OCI-LY3 (cell line): ENCODE measurements at regions not wholly inside any gene's neighbourhood (a gene's known extent, or its start where the extent isn't known, plus 50 kb on each side); places are given as distances from the start of the nearest gene placed in this dataset.

ENCODE experiments used
- H2AFZ ChIP-seq: fragments of 200-600, 300-600 bp; shearing (Covaris generic); 2 replicates; pipeline ENCODE4 v1.6.0; 2014; ENCODE audit warnings: antibody characterized with exemption, low read depth, low read length
- H3K27ac ChIP-seq: fragments of 200-600, 300-600 bp; sonication (generic); 2 replicates; pipeline ENCODE4 v1.5.1; 2014; ENCODE audit warnings: mild to moderate bottlenecking, low read length, moderate library complexity, mixed read lengths
- H3K27me3 ChIP-seq: fragments of 200-600, 300-600 bp; sonication (generic); 2 replicates; pipeline ENCODE4 v1.6.1; 2014; ENCODE audit warnings: low read depth, low read length, mixed read lengths
- H3K36me3 ChIP-seq: fragments of 200-600, 300-600 bp; sonication (generic); replicated peaks from 2 replicates; pipeline ENCODE3; 2014; ENCODE audit warnings: low read depth, low read length, mixed read lengths
- H3K4me1 ChIP-seq: fragments of 300-600, 200-600 bp; sonication (generic); 2 replicates; pipeline ENCODE4 v1.6.1; 2014; ENCODE audit warnings: low read length, mixed read lengths
- H3K4me2 ChIP-seq: fragments of 200-600, 300-600 bp; sonication (generic); 2 replicates; pipeline ENCODE4 v1.6.1; 2014; ENCODE audit warnings: low read length, mixed read lengths
- H3K4me3 ChIP-seq: fragments of 300-600, 200-600 bp; sonication (generic); 2 replicates; pipeline ENCODE4 v1.5.1; 2014; ENCODE audit warnings: antibody characterized with exemption, mild to moderate bottlenecking, low read length, moderate library complexity
- H3K79me2 ChIP-seq: fragments of 300-600, 200-600 bp; shearing (Covaris generic); 2 replicates; pipeline ENCODE4 v1.6.1; 2014; ENCODE audit warnings: mild to moderate bottlenecking, low read length, mixed read lengths
- H3K9ac ChIP-seq: fragments of 300-600, 200-600 bp; shearing (Covaris generic); 2 replicates; pipeline ENCODE4 v1.6.0; 2014; ENCODE audit warnings: mild to moderate bottlenecking, low read length, moderate library complexity
- H3K9me3 ChIP-seq: fragments of 200-600, 300-600 bp; shearing (Covaris generic); 2 replicates; pipeline ENCODE4 v1.6.1; 2014; ENCODE audit warnings: low read length, mixed read lengths; ENCODE audit not compliant: insufficient read depth
- H4K20me1 ChIP-seq: fragments of 200-600, 300-600 bp; sonication (generic); 2 replicates; pipeline ENCODE4 v1.6.1; 2016; ENCODE audit warnings: low read length, mixed read lengths; ENCODE audit not compliant: insufficient read depth
- EZH2phosphoT487 ChIP-seq: fragments of 200-600 bp; shearing (Covaris generic); IDR thresholded peaks from 2 replicates; pipeline ENCODE4 v1.6.1; 2018; ENCODE audit warnings: antibody characterized with exemption, mixed run types, low read depth
- TF ChIP-seq, protein P1 (sequence below): fragments of 200-600, 300-600 bp; sonication (generic); IDR thresholded peaks from 2 replicates; pipeline ENCODE4 v1.5.1; 2014; ENCODE audit warnings: antibody characterized with exemption, low read length, low read depth

DNA sequence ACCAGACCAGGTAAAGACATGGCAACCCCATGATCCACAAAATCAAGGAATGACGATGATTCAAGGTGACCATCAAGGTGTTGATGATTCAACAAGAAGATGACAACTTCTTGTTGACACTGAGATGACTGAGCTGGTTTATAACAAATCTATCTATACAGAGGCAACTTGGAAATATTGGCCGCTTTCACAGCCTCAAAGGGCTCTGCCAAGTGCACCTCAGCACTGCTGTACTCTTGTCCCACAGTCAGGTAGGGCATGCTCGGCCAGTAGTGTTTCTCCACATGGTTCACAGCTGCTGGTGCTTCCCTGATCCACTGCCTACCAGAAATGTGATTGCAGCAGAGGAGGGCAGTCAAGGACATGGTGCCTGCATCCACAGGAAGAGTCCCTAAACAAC, 125.2 kb upstream of the SYT6 start:
- Histone ChIP-seq H3K4me1 (no peaks in the 10 kb centered on the region), H3K9me3 (no peaks in the 10 kb centered on the region), H3K36me3 (no peaks in the 10 kb centered on the region), H3K4me2 (no peak overlapping the region), H2AFZ (no peak overlapping the region), H3K9ac (no peak overlapping the region), H3K79me2 (no peaks in the 10 kb centered on the region), H3K27me3 (peaks cover 3% of the 10 kb centered on the region), H4K20me1 (no peaks in the 10 kb centered on the region), H3K27ac (no peak overlapping the region), H3K4me3 (no peak overlapping the region)
- TF ChIP-seq EZH2phosphoT487 = no peak
- TF ChIP-seq, protein P1, sequence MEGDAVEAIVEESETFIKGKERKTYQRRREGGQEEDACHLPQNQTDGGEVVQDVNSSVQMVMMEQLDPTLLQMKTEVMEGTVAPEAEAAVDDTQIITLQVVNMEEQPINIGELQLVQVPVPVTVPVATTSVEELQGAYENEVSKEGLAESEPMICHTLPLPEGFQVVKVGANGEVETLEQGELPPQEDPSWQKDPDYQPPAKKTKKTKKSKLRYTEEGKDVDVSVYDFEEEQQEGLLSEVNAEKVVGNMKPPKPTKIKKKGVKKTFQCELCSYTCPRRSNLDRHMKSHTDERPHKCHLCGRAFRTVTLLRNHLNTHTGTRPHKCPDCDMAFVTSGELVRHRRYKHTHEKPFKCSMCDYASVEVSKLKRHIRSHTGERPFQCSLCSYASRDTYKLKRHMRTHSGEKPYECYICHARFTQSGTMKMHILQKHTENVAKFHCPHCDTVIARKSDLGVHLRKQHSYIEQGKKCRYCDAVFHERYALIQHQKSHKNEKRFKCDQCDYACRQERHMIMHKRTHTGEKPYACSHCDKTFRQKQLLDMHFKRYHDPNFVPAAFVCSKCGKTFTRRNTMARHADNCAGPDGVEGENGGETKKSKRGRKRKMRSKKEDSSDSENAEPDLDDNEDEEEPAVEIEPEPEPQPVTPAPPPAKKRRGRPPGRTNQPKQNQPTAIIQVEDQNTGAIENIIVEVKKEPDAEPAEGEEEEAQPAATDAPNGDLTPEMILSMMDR = no peak

GRCh38 chr1:114278430-114278829, 124.8 kb upstream of the SYT6 start:
- H2AFZ ChIP-seq = no peak overlapping the region
- H3K9me3 ChIP-seq = no peaks in the 10 kb centered on the region
- TF ChIP-seq, protein P1 = no peak
- no peak overlapping the region for H3K4me3 ChIP-seq
- no peaks in the 10 kb centered on the region for H3K79me2 ChIP-seq
- no peaks in the 10 kb centered on the region for H4K20me1 ChIP-seq
- no peaks in the 10 kb centered on the region for H3K36me3 ChIP-seq
- no peak overlapping the region for H3K27ac ChIP-seq
- peaks cover 3% of the 10 kb centered on the region for H3K27me3 ChIP-seq
- H3K4me2 ChIP-seq = no peak overlapping the region
- H3K4me1 ChIP-seq = no peaks in the 10 kb centered on the region
- no peak overlapping the region for H3K9ac ChIP-seq

DNA sequence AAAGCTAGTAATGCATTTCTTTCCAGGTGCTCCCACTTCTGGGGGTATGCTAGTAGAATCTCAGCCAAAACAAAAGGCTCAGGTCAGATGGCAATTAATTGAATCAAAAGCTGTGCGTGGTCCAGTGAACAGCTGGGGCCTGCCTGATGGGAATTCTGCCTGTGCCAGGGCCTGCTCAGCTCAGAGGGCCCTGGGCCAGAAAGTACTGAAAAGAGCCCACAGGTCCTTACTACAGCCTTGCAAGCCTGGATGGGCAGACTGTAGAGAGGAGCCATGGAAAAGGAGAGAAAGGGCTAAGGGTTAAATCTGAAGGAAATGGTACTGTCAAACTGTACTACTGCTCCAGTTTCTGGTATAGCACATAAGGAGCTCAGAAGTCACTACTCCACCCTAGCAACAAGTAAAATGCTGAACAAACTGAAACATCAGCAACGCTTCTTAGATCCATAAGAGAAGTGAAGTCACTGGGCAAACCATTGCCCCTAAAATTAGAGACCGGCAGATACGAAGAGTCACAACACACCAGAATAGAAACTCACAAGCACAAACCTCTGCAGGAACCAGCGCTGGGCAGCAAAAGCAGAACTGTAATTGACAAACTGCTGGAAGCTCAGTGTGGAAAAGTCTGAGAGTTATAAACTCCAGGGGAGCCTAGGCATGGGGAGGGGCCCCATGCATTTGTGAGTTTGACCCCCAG, 121.1 kb upstream of the SYT6 start:
- H3K9me3 ChIP-seq = no peaks in the 10 kb centered on the region
- no peak overlapping the region for H3K9ac ChIP-seq
- H2AFZ ChIP-seq = no peak overlapping the region
- H3K27me3 ChIP-seq = peaks cover 8% of the 10 kb centered on the region
- no peaks in the 10 kb centered on the region for H3K4me1 ChIP-seq
- H3K27ac ChIP-seq = no peak overlapping the region
- H3K4me3 ChIP-seq = no peak overlapping the region
- no peaks in the 10 kb centered on the region for H3K79me2 ChIP-seq
- H3K36me3 ChIP-seq = no peaks in the 10 kb centered on the region
- no peak overlapping the region for H3K4me2 ChIP-seq
- no peak for TF ChIP-seq EZH2phosphoT487
- TF ChIP-seq, protein P1 = no peak
- no peaks in the 10 kb centered on the region for H4K20me1 ChIP-seq

- TF ChIP-seq, protein P1 = no peak
- no peak for TF ChIP-seq EZH2phosphoT487
- Histone ChIP-seq H3K9me3 (no peaks in the 10 kb centered on the region), H3K27ac (no peak overlapping the region), H3K9ac (no peak overlapping the region), H3K79me2 (no peaks in the 10 kb centered on the region), H4K20me1 (no peaks in the 10 kb centered on the region), H3K4me2 (no peak overlapping the region), H3K4me1 (no peaks in the 10 kb centered on the region), H3K4me3 (no peak overlapping the region), H3K27me3 (peaks cover 8% of the 10 kb centered on the region), H3K36me3 (no peaks in the 10 kb centered on the region), H2AFZ (no peak overlapping the region)
Measured at GRCh38 chr1:114272593-114272992, 118.9 kb upstream of the SYT6 start.
